GM12878 (cell line): ENCODE measurements at regions not wholly inside any gene's neighbourhood (a gene's known extent, or its start where the extent isn't known, plus 50 kb on each side); places are given as distances from the start of the nearest gene placed in this dataset.

ENCODE experiments used
- ATAC-seq: fragments of 200-7000 bp; cut with Tn5 transposase; 3 replicates; pipeline ENCODE4 v1.9.1; 2020; ENCODE audit warnings: mild to moderate bottlenecking, moderate library complexity
- BruUV-seq: library from RNA; stranded (reverse); fragments of 400-500 nt; replicated peaks from 2 replicates; lab custom pipeline; 2021; lab: Mats Ljungman, UMichigan
- CTCF ChIA-PET: fragments of 300-600 bp; sonication (Branson Sonifier 250); formaldehyde crosslinking; extraction: SDS; loops from one replicate; lab custom pipeline; 2021; ENCODE audit warnings: inconsistent platforms; lab: Yijun Ruan, JAX
- POLR2A ChIA-PET: fragments of 350-600 bp; formaldehyde crosslinking; extraction: SDS; loops from one replicate; lab custom pipeline; 2021; ENCODE audit warnings: inconsistent platforms; lab: Charles Lee
- RAD21 ChIA-PET: fragments of 300-600 bp; sonication (Branson Sonifier 250); formaldehyde crosslinking; loops from one replicate; lab custom pipeline; 2023; ENCODE audit warnings: antibody characterized with exemption; ENCODE audit not compliant: unreplicated experiment; lab: Charles Lee
- SMC1A ChIA-PET: fragments of 300-600 bp; sonication (Branson Sonifier 250); formaldehyde crosslinking; loops from one replicate; lab custom pipeline; 2023; ENCODE audit not compliant: unreplicated experiment, uncharacterized antibody; lab: Charles Lee
- DNase-seq: peaks from one replicate; pipeline ENCODE4 v3.0.0-alpha.2; 2011; ENCODE audit warnings: low read depth, low spot score
- FAIRE-seq: peaks from 3 replicates; lab custom pipeline; 2011; peaks lifted over from hg19 to GRCh38; lab: Jason Lieb, UNC
- H2AFZ ChIP-seq: 2 replicates; pipeline ENCODE4 v1.6.0; 2011; ENCODE audit warnings: low read depth, low read length, control low read depth; ENCODE audit not compliant: control insufficient read depth
- H3K27ac ChIP-seq: 2 replicates; pipeline ENCODE4 v1.5.1; 2011; ENCODE audit warnings: control low read depth; ENCODE audit not compliant: control insufficient read depth, insufficient read depth
- H3K27me3 ChIP-seq, 2 experiments: replicated peaks in 1 of 2; 2 replicates each; pipeline versions ENCODE4 v1.6.0 to v1.6.1; 2011; ENCODE audit warnings: low read length in 1 of 2; ENCODE audit not compliant: control insufficient read depth in 2 of 2, insufficient read depth in 2 of 2
- H3K36me3 ChIP-seq, 2 experiments: 2 replicates each; pipeline ENCODE4 v1.5.1; 2011; ENCODE audit warnings: low read length in 1 of 2; ENCODE audit not compliant: control insufficient read depth in 2 of 2, insufficient read depth in 2 of 2
- H3K4me1 ChIP-seq: 2 replicates; pipeline ENCODE4 v1.6.1; 2011; ENCODE audit warnings: mild to moderate bottlenecking, low read length, moderate library complexity, mixed read lengths; ENCODE audit not compliant: control insufficient read depth, insufficient read depth
- H3K4me2 ChIP-seq: 2 replicates; pipeline ENCODE4 v1.6.0; 2011; ENCODE audit warnings: control low read depth; ENCODE audit not compliant: control insufficient read depth, insufficient read depth
- H3K4me3 ChIP-seq: fragments of 200-600 bp; sonication (generic); 2 replicates; pipeline ENCODE4 v1.5.1; 2016
- H3K79me2 ChIP-seq: 2 replicates; pipeline ENCODE4 v1.6.0; 2011; ENCODE audit warnings: low read length; ENCODE audit not compliant: control insufficient read depth, insufficient read depth
- H3K9ac ChIP-seq: 2 replicates; pipeline ENCODE4 v1.8.0; 2011; ENCODE audit warnings: low read length, control low read depth, mixed read lengths; ENCODE audit not compliant: control insufficient read depth, insufficient read depth
- H3K9me3 ChIP-seq: replicated peaks from 3 replicates; pipeline ENCODE4 v1.5.1; 2011; ENCODE audit warnings: mild to moderate bottlenecking, low read length; ENCODE audit not compliant: control insufficient read depth, insufficient read depth
- H4K20me1 ChIP-seq: 2 replicates; pipeline ENCODE4 v1.6.0; 2011; ENCODE audit not compliant: control insufficient read depth, insufficient read depth
- EP300 ChIP-seq, 2 experiments: fragments of 150-350 bp in 1 of 2; IDR thresholded peaks; 2 replicates each; pipeline ENCODE4 v1.6.1; 2011 to 2012; ENCODE audit warnings: low read depth in 2 of 2, low read length in 2 of 2, borderline replicate concordance in 1 of 2, improper control_type of control experiment in 1 of 2, inconsistent platforms in 1 of 2; ENCODE audit not compliant: control insufficient read depth in 1 of 2
- HDGF ChIP-seq: fragments of 450-650 bp; IDR thresholded peaks from 2 replicates; pipeline ENCODE4 v1.6.1; 2016; ENCODE audit warnings: antibody characterized with exemption
- IKZF2 ChIP-seq, 2 experiments: fragments of 450-650 bp; IDR thresholded peaks; 2 replicates each; pipeline ENCODE4 v1.6.1; 2017; ENCODE audit warnings: mild to moderate bottlenecking in 2 of 2, moderate library complexity in 2 of 2
- KLF5 ChIP-seq: fragments of 450-650 bp; IDR thresholded peaks from 2 replicates; pipeline ENCODE4 v1.6.1; 2014; ENCODE audit warnings: mild to moderate bottlenecking; ENCODE audit not compliant: partially characterized antibody
- MTA3 ChIP-seq: IDR thresholded peaks from 2 replicates; pipeline ENCODE4 v1.6.1; 2012; ENCODE audit warnings: low read length, inconsistent platforms, borderline replicate concordance
- NFYB ChIP-seq: IDR thresholded peaks from 2 replicates; pipeline ENCODE4 v1.6.1; 2011; ENCODE audit warnings: low read depth, mild to moderate bottlenecking, low read length, improper control_type of control experiment, moderate library complexity; ENCODE audit not compliant: insufficient read depth
- NRF1 ChIP-seq: conservative IDR thresholded peaks from 2 replicates; pipeline ENCODE4 v1.6.1; 2011; ENCODE audit warnings: mild to moderate bottlenecking, low read depth, low read length, improper control_type of control experiment
- SRF ChIP-seq, 2 experiments: IDR thresholded peaks; 2 replicates each; pipeline ENCODE4 v1.6.1; 2011; ENCODE audit warnings: low read depth in 2 of 2, low read length in 2 of 2, mild to moderate bottlenecking in 1 of 2, moderate library complexity in 1 of 2
- STAT3 ChIP-seq: IDR thresholded peaks from 2 replicates; pipeline ENCODE4 v1.6.1; 2011; ENCODE audit warnings: low read depth, low read length, improper control_type of control experiment
- SUPT20H ChIP-seq: IDR thresholded peaks from 2 replicates; pipeline ENCODE4 v1.6.1; 2011; ENCODE audit warnings: low read depth, mild to moderate bottlenecking, low read length, moderate library complexity, borderline replicate concordance; ENCODE audit not compliant: control insufficient read depth
- SUZ12 ChIP-seq: fragments of 200-600 bp; sonication (generic); IDR thresholded peaks from one replicate; pipeline ENCODE4 v1.6.1; 2018; ENCODE audit warnings: antibody characterized with exemption, mild to moderate bottlenecking; ENCODE audit not compliant: unreplicated experiment
- ZNF217 ChIP-seq: fragments of 450-650 bp; IDR thresholded peaks from 2 replicates; pipeline ENCODE4 v1.6.1; 2017; ENCODE audit warnings: antibody characterized with exemption, mild to moderate bottlenecking
- ZNF24 ChIP-seq: fragments of 450-650 bp; IDR thresholded peaks from 2 replicates; pipeline ENCODE4 v1.6.1; 2017; ENCODE audit warnings: antibody characterized with exemption, mild to moderate bottlenecking
- ZNF274 ChIP-seq: IDR thresholded peaks from one replicate; pipeline ENCODE4 v1.8.0; 2011; ENCODE audit not compliant: insufficient read length, insufficient read depth
- ZNF384 ChIP-seq: IDR thresholded peaks from 2 replicates; pipeline ENCODE4 v1.6.1; 2012; ENCODE audit warnings: low read depth, mild to moderate bottlenecking, low read length, improper control_type of control experiment, borderline replicate concordance
- WGBS: methylation state at CpG from one replicate; pipeline ENCODE4 v1.1.6; 2016; ENCODE audit warnings: low lambda C conversion rate; ENCODE audit not compliant: insufficient replicate concordance, insufficient coverage; ENCODE audit errors: missing lambda C conversion rate; 5-methylcytosine and 5-hydroxymethylcytosine counted together
- in situ Hi-C: fragments of 300-500 bp; cut with MboI; formaldehyde crosslinking; loops from 9 replicates; pipeline ENCODE4 v1.14.3; 2018; ENCODE audit warnings: mixed read lengths
- intact Hi-C: fragments of 100-400 bp; cut with micrococcal nuclease; formaldehyde crosslinking; loops from one replicate; pipeline ENCODE4 v1.14.2; 2022; ENCODE audit not compliant: unreplicated experiment
- TF ChIP-seq, protein P1 (sequence below): IDR thresholded peaks from 2 replicates; pipeline ENCODE4 v1.6.1; 2012; ENCODE audit warnings: mild to moderate bottlenecking, low read depth, low read length
- TF ChIP-seq, protein P2 (sequence below): fragments of 450-650 bp; IDR thresholded peaks from 2 replicates; pipeline ENCODE4 v1.6.1; 2017; ENCODE audit warnings: mild to moderate bottlenecking, moderate library complexity

DNA sequence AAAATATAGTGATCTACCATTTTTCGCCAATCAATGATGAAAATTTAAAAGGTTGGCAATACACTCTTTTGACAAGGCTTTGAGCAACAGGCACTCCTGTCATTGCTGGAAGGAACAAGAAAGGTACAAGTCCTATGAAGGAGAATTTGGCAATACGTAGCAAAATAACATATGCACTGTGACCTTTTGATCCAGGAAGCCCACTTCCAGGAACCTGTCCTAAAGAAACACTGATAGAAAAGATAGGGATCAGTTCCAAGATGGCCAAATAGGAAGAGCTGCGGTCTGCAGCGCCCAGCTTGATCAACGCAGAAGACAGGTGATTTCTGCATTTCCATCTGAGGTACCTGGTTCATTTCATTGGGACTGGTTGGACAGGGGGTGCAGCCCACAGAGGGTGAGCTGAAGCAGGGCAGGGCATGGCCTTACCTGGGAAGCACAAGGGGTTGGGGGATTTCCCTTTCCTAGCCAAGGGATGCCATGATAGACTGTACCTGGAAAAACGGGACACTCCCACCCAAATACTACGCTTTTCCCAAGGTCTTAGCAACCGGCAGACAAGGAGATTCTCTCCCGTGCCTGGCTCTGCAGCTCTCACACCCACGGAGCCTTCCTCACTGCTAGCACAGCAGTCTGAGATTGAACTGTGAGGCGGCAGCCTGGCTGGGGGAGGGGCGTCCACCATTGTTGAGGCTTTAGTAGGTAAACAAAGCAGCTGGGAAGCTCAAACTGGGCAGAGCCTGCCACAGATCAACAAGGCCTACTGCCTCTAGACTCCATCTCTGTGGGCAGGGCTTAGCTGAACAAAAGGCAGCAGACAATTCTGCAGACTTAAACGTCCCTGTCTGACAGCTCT lies 69.7 kb upstream of the GALNT18 start:
- H3K27me3 ChIP-seq: no peaks in the 10 kb centered on the region; a peak in 1 of 4 replicates
- POLR2A ChIA-PET: no interaction called here
- no peaks in the 10 kb centered on the region for H3K9me3 ChIP-seq
- no peak overlapping the region for H3K9ac ChIP-seq
- intact Hi-C loops: no loop called here
- BruUV-seq: no TSS peak
- RAD21 ChIA-PET: no interaction called here
- no peak overlapping the region for H3K4me2 ChIP-seq
- no peaks in the 10 kb centered on the region for H3K79me2 ChIP-seq
- SMC1A ChIA-PET: no interaction called here
- no peak overlapping the region for H3K27ac ChIP-seq
- H3K4me3 ChIP-seq: no peak overlapping the region
- no peaks in the 10 kb centered on the region for H3K36me3 ChIP-seq
- WGBS: 49% methylated on average over 13 of the region's 13 CpGs
- H4K20me1 ChIP-seq: no peaks in the 10 kb centered on the region
- H3K4me1 ChIP-seq: no peaks in the 10 kb centered on the region
- ATAC-seq (no peak), DNase-seq (no peak), FAIRE-seq (no peak)
- TF ChIP-seq ZNF274 (no peak), NRF1 (no peak), ZNF24 (no peak), EP300 (IDR thresholded peaks at IDR 0.05; ENCODE audit: borderline replicate concordance in 1 of 2, control insufficient read depth in 1 of 2, low read depth in 2 of 2, low read length in 2 of 2) (no peak), NFYB (no peak), SRF (IDR thresholded peaks at IDR 0.05; ENCODE audit: low read depth in 2 of 2, low read length in 2 of 2) (no peak), ZNF384 (no peak), ZNF217 (no peak), IKZF2 (IDR thresholded peaks at IDR 0.05) (no peak), SUZ12 (no peak), SUPT20H (no peak), MTA3 (no peak), STAT3 (no peak), HDGF (no peak), KLF5 (no peak)
- TF ChIP-seq, protein P1, sequence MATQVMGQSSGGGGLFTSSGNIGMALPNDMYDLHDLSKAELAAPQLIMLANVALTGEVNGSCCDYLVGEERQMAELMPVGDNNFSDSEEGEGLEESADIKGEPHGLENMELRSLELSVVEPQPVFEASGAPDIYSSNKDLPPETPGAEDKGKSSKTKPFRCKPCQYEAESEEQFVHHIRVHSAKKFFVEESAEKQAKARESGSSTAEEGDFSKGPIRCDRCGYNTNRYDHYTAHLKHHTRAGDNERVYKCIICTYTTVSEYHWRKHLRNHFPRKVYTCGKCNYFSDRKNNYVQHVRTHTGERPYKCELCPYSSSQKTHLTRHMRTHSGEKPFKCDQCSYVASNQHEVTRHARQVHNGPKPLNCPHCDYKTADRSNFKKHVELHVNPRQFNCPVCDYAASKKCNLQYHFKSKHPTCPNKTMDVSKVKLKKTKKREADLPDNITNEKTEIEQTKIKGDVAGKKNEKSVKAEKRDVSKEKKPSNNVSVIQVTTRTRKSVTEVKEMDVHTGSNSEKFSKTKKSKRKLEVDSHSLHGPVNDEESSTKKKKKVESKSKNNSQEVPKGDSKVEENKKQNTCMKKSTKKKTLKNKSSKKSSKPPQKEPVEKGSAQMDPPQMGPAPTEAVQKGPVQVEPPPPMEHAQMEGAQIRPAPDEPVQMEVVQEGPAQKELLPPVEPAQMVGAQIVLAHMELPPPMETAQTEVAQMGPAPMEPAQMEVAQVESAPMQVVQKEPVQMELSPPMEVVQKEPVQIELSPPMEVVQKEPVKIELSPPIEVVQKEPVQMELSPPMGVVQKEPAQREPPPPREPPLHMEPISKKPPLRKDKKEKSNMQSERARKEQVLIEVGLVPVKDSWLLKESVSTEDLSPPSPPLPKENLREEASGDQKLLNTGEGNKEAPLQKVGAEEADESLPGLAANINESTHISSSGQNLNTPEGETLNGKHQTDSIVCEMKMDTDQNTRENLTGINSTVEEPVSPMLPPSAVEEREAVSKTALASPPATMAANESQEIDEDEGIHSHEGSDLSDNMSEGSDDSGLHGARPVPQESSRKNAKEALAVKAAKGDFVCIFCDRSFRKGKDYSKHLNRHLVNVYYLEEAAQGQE: no peak
- TF ChIP-seq, protein P2, sequence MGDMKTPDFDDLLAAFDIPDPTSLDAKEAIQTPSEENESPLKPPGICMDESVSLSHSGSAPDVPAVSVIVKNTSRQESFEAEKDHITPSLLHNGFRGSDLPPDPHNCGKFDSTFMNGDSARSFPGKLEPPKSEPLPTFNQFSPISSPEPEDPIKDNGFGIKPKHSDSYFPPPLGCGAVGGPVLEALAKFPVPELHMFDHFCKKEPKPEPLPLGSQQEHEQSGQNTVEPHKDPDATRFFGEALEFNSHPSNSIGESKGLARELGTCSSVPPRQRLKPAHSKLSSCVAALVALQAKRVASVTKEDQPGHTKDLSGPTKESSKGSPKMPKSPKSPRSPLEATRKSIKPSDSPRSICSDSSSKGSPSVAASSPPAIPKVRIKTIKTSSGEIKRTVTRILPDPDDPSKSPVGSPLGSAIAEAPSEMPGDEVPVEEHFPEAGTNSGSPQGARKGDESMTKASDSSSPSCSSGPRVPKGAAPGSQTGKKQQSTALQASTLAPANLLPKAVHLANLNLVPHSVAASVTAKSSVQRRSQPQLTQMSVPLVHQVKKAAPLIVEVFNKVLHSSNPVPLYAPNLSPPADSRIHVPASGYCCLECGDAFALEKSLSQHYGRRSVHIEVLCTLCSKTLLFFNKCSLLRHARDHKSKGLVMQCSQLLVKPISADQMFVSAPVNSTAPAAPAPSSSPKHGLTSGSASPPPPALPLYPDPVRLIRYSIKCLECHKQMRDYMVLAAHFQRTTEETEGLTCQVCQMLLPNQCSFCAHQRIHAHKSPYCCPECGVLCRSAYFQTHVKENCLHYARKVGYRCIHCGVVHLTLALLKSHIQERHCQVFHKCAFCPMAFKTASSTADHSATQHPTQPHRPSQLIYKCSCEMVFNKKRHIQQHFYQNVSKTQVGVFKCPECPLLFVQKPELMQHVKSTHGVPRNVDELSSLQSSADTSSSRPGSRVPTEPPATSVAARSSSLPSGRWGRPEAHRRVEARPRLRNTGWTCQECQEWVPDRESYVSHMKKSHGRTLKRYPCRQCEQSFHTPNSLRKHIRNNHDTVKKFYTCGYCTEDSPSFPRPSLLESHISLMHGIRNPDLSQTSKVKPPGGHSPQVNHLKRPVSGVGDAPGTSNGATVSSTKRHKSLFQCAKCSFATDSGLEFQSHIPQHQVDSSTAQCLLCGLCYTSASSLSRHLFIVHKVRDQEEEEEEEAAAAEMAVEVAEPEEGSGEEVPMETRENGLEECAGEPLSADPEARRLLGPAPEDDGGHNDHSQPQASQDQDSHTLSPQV: no peak
- no peak overlapping the region for H2AFZ ChIP-seq
- in situ Hi-C loops: no loop called here
- CTCF ChIA-PET: no interaction called here
